HCT116 (cell line): ENCODE measurements at regions not wholly inside any gene's neighbourhood (a gene's known extent, or its start where the extent isn't known, plus 50 kb on each side); places are given as distances from the start of the nearest gene placed in this dataset.

Experiments used
- POLR2A ChIP-seq: IDR thresholded peaks from 2 replicates; pipeline ENCODE4 v1.7.0; 2011; ENCODE audit warnings: borderline replicate concordance; ENCODE audit not compliant: insufficient read depth, insufficient read length; ENCODE audit errors: extremely low read depth
- ZNF274 ChIP-seq: fragments of 200-500 bp; sonication (Bioruptor generic); IDR thresholded peaks from 2 replicates; pipeline ENCODE4 v1.6.1; 2014; ENCODE audit warnings: mild to moderate bottlenecking, low read depth, low read length, inconsistent platforms
- TF ChIP-seq, protein P1 (sequence below), 3 experiments: fragments of 200-600 bp in 1 of 3; sonication (generic) in 1 of 3; IDR thresholded peaks in 2 of 3; conservative IDR thresholded peaks in 1 of 3; 2 replicates each; pipeline ENCODE4 v1.5.1; 2012 to 2017; ENCODE audit warnings: low read depth in 2 of 3, low read length in 2 of 3, antibody characterized with exemption in 1 of 3, borderline replicate concordance in 1 of 3, control low read depth in 1 of 3, mild to moderate bottlenecking in 1 of 3, mixed read lengths in 1 of 3, mixed run types in 1 of 3, moderate library complexity in 1 of 3; ENCODE audit not compliant: insufficient read depth in 1 of 3

- TF ChIP-seq, protein P1, sequence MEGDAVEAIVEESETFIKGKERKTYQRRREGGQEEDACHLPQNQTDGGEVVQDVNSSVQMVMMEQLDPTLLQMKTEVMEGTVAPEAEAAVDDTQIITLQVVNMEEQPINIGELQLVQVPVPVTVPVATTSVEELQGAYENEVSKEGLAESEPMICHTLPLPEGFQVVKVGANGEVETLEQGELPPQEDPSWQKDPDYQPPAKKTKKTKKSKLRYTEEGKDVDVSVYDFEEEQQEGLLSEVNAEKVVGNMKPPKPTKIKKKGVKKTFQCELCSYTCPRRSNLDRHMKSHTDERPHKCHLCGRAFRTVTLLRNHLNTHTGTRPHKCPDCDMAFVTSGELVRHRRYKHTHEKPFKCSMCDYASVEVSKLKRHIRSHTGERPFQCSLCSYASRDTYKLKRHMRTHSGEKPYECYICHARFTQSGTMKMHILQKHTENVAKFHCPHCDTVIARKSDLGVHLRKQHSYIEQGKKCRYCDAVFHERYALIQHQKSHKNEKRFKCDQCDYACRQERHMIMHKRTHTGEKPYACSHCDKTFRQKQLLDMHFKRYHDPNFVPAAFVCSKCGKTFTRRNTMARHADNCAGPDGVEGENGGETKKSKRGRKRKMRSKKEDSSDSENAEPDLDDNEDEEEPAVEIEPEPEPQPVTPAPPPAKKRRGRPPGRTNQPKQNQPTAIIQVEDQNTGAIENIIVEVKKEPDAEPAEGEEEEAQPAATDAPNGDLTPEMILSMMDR (IDR thresholded peaks at IDR 0.05 in 2 of 3, conservative IDR thresholded peaks at IDR 0.05 in 1 of 3; ENCODE audit: borderline replicate concordance in 1 of 3, insufficient read depth in 1 of 3, low read depth in 2 of 3, low read length in 2 of 3): 0 out of 6 replicates have a peak, but pooled peaks of 1 of the 3 experiments have one; percentile 2
- TF ChIP-seq POLR2A: no peak
- TF ChIP-seq ZNF274: no peak
Measured at GRCh38 chr2:57881998-57882888, 164.4 kb upstream of the VRK2 start.
